ENCODE measurements at regions not wholly inside any gene's neighbourhood (a gene's known extent, or its start where the extent isn't known, plus 50 kb on each side); places are given as distances from the start of the nearest gene placed in this dataset.

GRCh38 chr9:107907255-107907654 is 417.7 kb upstream of the KLF4 start:
- ChIA-PET CTCF (ENCODE audit: low intra/inter-chr PET ratio, low total read pairs) (no interaction called here), POLR2A (no interaction called here)
- no TSS peak for BruUV-seq (replicated peaks)
- H3K4me1 ChIP-seq (ENCODE audit: insufficient read depth, low read length): no peaks in the 10 kb centered on the region
- H3K27ac ChIP-seq (ENCODE audit: extremely low read length, insufficient read depth, low read length): no peak overlapping the region
- H2AFZ ChIP-seq (ENCODE audit: low read length): no peak overlapping the region
- H3K27me3 ChIP-seq (ENCODE audit: control insufficient read depth in 1 of 2, insufficient read depth in 2 of 2, low read length in 2 of 2): no peaks in the 10 kb centered on the region
- intact Hi-C loops (cut with micrococcal nuclease; ENCODE audit: unreplicated experiment): no loop called here
- 61% methylated on average over 3 of the region's 3 CpGs for WGBS (ENCODE audit: low lambda C conversion rate)
- no peak overlapping the region for H3K4me2 ChIP-seq (ENCODE audit: low read depth, low read length)
- no peaks in the 10 kb centered on the region for H4K20me1 ChIP-seq (ENCODE audit: insufficient read depth, low read length)
- FAIRE-seq: no peak
- no peaks in the 10 kb centered on the region for H3K36me3 ChIP-seq (replicated peaks in 1 of 2; ENCODE audit: control insufficient read depth in 1 of 2, insufficient read depth in 2 of 2, low read length in 2 of 2)
- no peak for ATAC-seq
- no peak for TF ChIP-seq ATF2 (CRISPR knock-in tag; IDR thresholded peaks at IDR 0.05)
- no peak for TF ChIP-seq UBTF (CRISPR knock-in tag; IDR thresholded peaks at IDR 0.05)
- TF ChIP-seq THRA (CRISPR knock-in tag; IDR thresholded peaks at IDR 0.05; ENCODE audit: borderline replicate concordance): no peak
- no peak for TF ChIP-seq MYNN (CRISPR knock-in tag; IDR thresholded peaks at IDR 0.05; ENCODE audit: low read depth)
- no peak for TF ChIP-seq MXD3 (CRISPR knock-in tag; IDR thresholded peaks at IDR 0.05)
- TF ChIP-seq CC2D1A (CRISPR knock-in tag; IDR thresholded peaks at IDR 0.05): no peak
- no peak for TF ChIP-seq STAT5B (CRISPR knock-in tag; IDR thresholded peaks at IDR 0.05)
- TF ChIP-seq JARID2 (CRISPR knock-in tag; IDR thresholded peaks at IDR 0.05; ENCODE audit: insufficient replicate concordance): no peak
- no peak for TF ChIP-seq RBM22 (optimal IDR thresholded peaks at IDR 0.05; ENCODE audit: low read length)
- TF ChIP-seq ZNF691 (CRISPR knock-in tag; IDR thresholded peaks at IDR 0.05; ENCODE audit: borderline replicate concordance, low read depth): no peak
- TF ChIP-seq ZNF772 (CRISPR knock-in tag; IDR thresholded peaks at IDR 0.05): no peak
- no peak overlapping the region for H3K4me3 ChIP-seq (replicated peaks in 1 of 3; ENCODE audit: insufficient read depth in 1 of 3, low read depth in 2 of 3, low read length in 3 of 3)
- H3K9ac ChIP-seq (ENCODE audit: insufficient read depth, low read depth, low read length): no peak overlapping the region
- no peaks in the 10 kb centered on the region for H3K9me3 ChIP-seq (ENCODE audit: low read length)
- no peak for DNase-seq (ENCODE audit: low spot score)
- H3K79me2 ChIP-seq (ENCODE audit: insufficient read depth, low read length): no peaks in the 10 kb centered on the region
- in situ Hi-C loops (cut with HindIII; ENCODE audit: extremely low pct_ligation_motif_present, low pct_unique_long_range_greater_than_20kb): no loop called here

All from HepG2 (cell line).